Endothelial cell of umbilical vein (primary cell): ENCODE measurements at regions not wholly inside any gene's neighbourhood (a gene's known extent, or its start where the extent isn't known, plus 50 kb on each side); places are given as distances from the start of the nearest gene placed in this dataset.

Source experiments
- BruUV-seq: library from RNA; stranded (reverse); fragments of 400-500 nt; replicated peaks from 2 replicates; lab custom pipeline; 2021; lab: Mats Ljungman, UMichigan
- CTCF ChIA-PET: fragments of 300-600, 350-600 bp; sonication (Branson Sonifier 250); formaldehyde crosslinking; loops from one replicate; lab custom pipeline; 2021; ENCODE audit warnings: antibody characterized with exemption, inconsistent platforms; lab: Charles Lee
- POLR2A ChIA-PET: fragments of 300-600, 350-600 bp; sonication (Branson Sonifier 250); formaldehyde crosslinking; loops from one replicate; lab custom pipeline; 2021; ENCODE audit warnings: antibody characterized with exemption, inconsistent platforms; lab: Charles Lee
- DNase-seq: peaks from one replicate; pipeline ENCODE4 v3.0.0-alpha.2; 2011; ENCODE audit warnings: low read depth, low spot score
- FAIRE-seq: peaks from 2 replicates; lab custom pipeline; 2011; peaks lifted over from hg19 to GRCh38; lab: Jason Lieb, UNC
- H2AFZ ChIP-seq: 2 replicates; pipeline ENCODE4 v1.6.0; 2012; ENCODE audit warnings: low read depth, low read length, control low read depth, inconsistent platforms
- H3K27ac ChIP-seq: 2 replicates; pipeline ENCODE4 v1.5.1; 2011; ENCODE audit warnings: low read depth, mild to moderate bottlenecking, control low read depth, low read length, moderate library complexity; ENCODE audit not compliant: insufficient read depth
- H3K27me3 ChIP-seq, 2 experiments: 2 replicates each; pipeline versions ENCODE4 v1.6.0 to v1.6.1; 2011; ENCODE audit warnings: low read length in 2 of 2, mixed read lengths in 1 of 2; ENCODE audit not compliant: control insufficient read depth in 2 of 2, insufficient read depth in 2 of 2
- H3K36me3 ChIP-seq, 2 experiments: 2 replicates in 1 of 2; 3 replicates in 1 of 2; pipeline ENCODE4 v1.5.1; 2011; ENCODE audit warnings: low read length in 2 of 2, mild to moderate bottlenecking in 1 of 2, moderate library complexity in 1 of 2; ENCODE audit not compliant: control insufficient read depth in 2 of 2, insufficient read depth in 2 of 2; ENCODE audit errors: extremely low read depth in 1 of 2
- H3K4me1 ChIP-seq: 3 replicates; pipeline ENCODE4 v1.5.1; 2011; ENCODE audit warnings: mild to moderate bottlenecking, low read length; ENCODE audit not compliant: control insufficient read depth, insufficient read depth; ENCODE audit errors: extremely low read depth
- H3K4me2 ChIP-seq: 2 replicates; pipeline ENCODE4 v1.6.1; 2011; ENCODE audit warnings: low read length, control low read depth, mixed read lengths; ENCODE audit not compliant: insufficient read depth
- H3K4me3 ChIP-seq, 3 experiments: fragments of 200-600 bp in 1 of 3; sonication (generic), shearing (Covaris generic) in 1 of 3; replicated peaks in 1 of 3; 2 replicates each; pipeline ENCODE4 v1.5.1; 2011 to 2016; ENCODE audit warnings: control low read depth in 3 of 3, low read length in 3 of 3, mild to moderate bottlenecking in 2 of 3, inconsistent platforms in 1 of 3, low read depth in 1 of 3, moderate library complexity in 1 of 3; ENCODE audit not compliant: insufficient read depth in 1 of 3
- H3K79me2 ChIP-seq: 2 replicates; pipeline ENCODE4 v1.6.0; 2012; ENCODE audit warnings: low read length, inconsistent platforms; ENCODE audit not compliant: control insufficient read depth, insufficient read depth
- H3K9ac ChIP-seq: replicated peaks from 2 replicates; pipeline ENCODE3; 2011; ENCODE audit warnings: low read length, control low read depth; ENCODE audit not compliant: insufficient read depth; ENCODE audit errors: extremely low read depth
- H3K9me1 ChIP-seq: replicated peaks from 3 replicates; pipeline ENCODE4 v1.6.0; 2011; ENCODE audit warnings: mild to moderate bottlenecking, low read length; ENCODE audit not compliant: control insufficient read depth, insufficient read depth; ENCODE audit errors: extremely low read depth
- H3K9me3 ChIP-seq: replicated peaks from 2 replicates; pipeline ENCODE4 v1.5.1; 2012; ENCODE audit warnings: low read length, inconsistent platforms; ENCODE audit not compliant: control insufficient read depth, insufficient read depth
- H4K20me1 ChIP-seq: replicated peaks from 2 replicates; pipeline ENCODE3; 2011; ENCODE audit warnings: mild to moderate bottlenecking, low read length; ENCODE audit not compliant: control insufficient read depth, insufficient read depth; ENCODE audit errors: extremely low read depth
- CTCF ChIP-seq, 2 donors: IDR thresholded peaks; 1 replicate in 1 of 2; 2 replicates in 1 of 2; pipeline ENCODE4 v1.5.1; 2011; ENCODE audit warnings: low read length in 2 of 2, mild to moderate bottlenecking in 2 of 2, moderate library complexity in 2 of 2, control low read depth in 1 of 2, inconsistent platforms in 1 of 2, low read depth in 1 of 2; ENCODE audit not compliant: insufficient read depth in 1 of 2; ENCODE audit errors: extremely low read depth in 1 of 2
- EZH2 ChIP-seq: IDR thresholded peaks from 2 replicates; pipeline ENCODE4 v1.6.1; 2012; ENCODE audit warnings: borderline replicate concordance, low read depth, mild to moderate bottlenecking, moderate library complexity, low read length, inconsistent platforms; ENCODE audit not compliant: severe bottlenecking
- FOS ChIP-seq: IDR thresholded peaks from 2 replicates; pipeline ENCODE4 v1.6.1; 2011; ENCODE audit warnings: mild to moderate bottlenecking, low read length, moderate library complexity, borderline replicate concordance; ENCODE audit not compliant: insufficient read depth
- GATA2 ChIP-seq: IDR thresholded peaks from 2 replicates; pipeline ENCODE4 v1.7.0; 2011; ENCODE audit warnings: low read depth, mild to moderate bottlenecking, moderate library complexity, mixed read lengths, low read length; ENCODE audit not compliant: insufficient read length, insufficient read depth
- JUN ChIP-seq: IDR thresholded peaks from 2 replicates; pipeline ENCODE4 v1.6.1; 2011; ENCODE audit warnings: borderline replicate concordance, low read depth; ENCODE audit not compliant: insufficient read length, insufficient read depth
- MAX ChIP-seq: IDR thresholded peaks from 2 replicates; pipeline ENCODE4 v1.6.1; 2011; ENCODE audit not compliant: insufficient read depth, insufficient read length
- MYC ChIP-seq: IDR thresholded peaks from one replicate; pipeline ENCODE4 v1.6.1; 2011; ENCODE audit warnings: mild to moderate bottlenecking, low read depth, low read length
- POLR2A ChIP-seq: IDR thresholded peaks from 2 replicates; pipeline ENCODE4 v1.6.1; 2012; ENCODE audit warnings: low read depth, mild to moderate bottlenecking, control low read depth, low read length
- POLR2AphosphoS5 ChIP-seq: IDR thresholded peaks from 2 replicates; pipeline ENCODE4 v1.6.1; 2012; ENCODE audit warnings: low read depth, mild to moderate bottlenecking, control low read depth, low read length, moderate library complexity; ENCODE audit not compliant: insufficient read depth
- dilution Hi-C: fragments of 300-500 bp; cut with MboI; formaldehyde crosslinking; loops from one replicate; pipeline ENCODE4 v1.15.0; 2019; ENCODE audit warnings: low sequenced_read_pairs; ENCODE audit not compliant: extremely low pct_ligation_motif_present
- intact Hi-C: fragments of 100-400 bp; cut with micrococcal nuclease; formaldehyde crosslinking; loops from one replicate; pipeline ENCODE4 v1.10.0; 2022

GRCh38 chr4:3878678-3879077, 112.5 kb downstream of the ADRA2C start:
- Histone ChIP-seq H3K27me3 (peaks cover 12 to 19% of the 10 kb centered on the region in 2 experiments), H3K79me2 (no peaks in the 10 kb centered on the region), H3K9me3 (no peaks in the 10 kb centered on the region), H3K9me1 (no peaks in the 10 kb centered on the region), H3K4me2 (no peak overlapping the region), H3K4me1 (no peaks in the 10 kb centered on the region), H3K36me3 (no peaks in the 10 kb centered on the region), H3K27ac (no peak overlapping the region), H3K4me3 (no peak overlapping the region), H4K20me1 (no peaks in the 10 kb centered on the region), H2AFZ (no peak overlapping the region), H3K9ac (no peak overlapping the region)
- POLR2A ChIA-PET = interaction anchor here (0.6 kb wide), 1 partner anchor 465 kb away, joined by 3 read pairs; no protein-coding TSS in a partner anchor
- no TSS peak for BruUV-seq
- no peak for DNase-seq
- FAIRE-seq = no peak
- CTCF ChIA-PET = interaction anchor here (3.3 kb wide), 1 partner anchor 130 kb away, joined by 52 read pairs; no protein-coding TSS in a partner anchor
- intact Hi-C loops = no loop called here
- dilution Hi-C loops = no loop called here
- TF ChIP-seq POLR2A (no peak), MYC (no peak), JUN (no peak), GATA2 (no peak), FOS (no peak), EZH2 (no peak), MAX (no peak), POLR2AphosphoS5 (no peak), CTCF (IDR thresholded peaks at IDR 0.05; ENCODE audit: extremely low read depth in 1 of 2, insufficient read depth in 1 of 2, low read depth in 1 of 2, low read length in 2 of 2) (no peak)
